Trophoblast cell (in vitro differentiated cells and primary cell): ENCODE measurements at regions not wholly inside any gene's neighbourhood (a gene's known extent, or its start where the extent isn't known, plus 50 kb on each side); places are given as distances from the start of the nearest gene placed in this dataset.
A peak's percentile ranks its signal among the peaks of the same experiment; 100 is the strongest.

Experiments used
- DNase-seq, 2 donors: peaks; one replicate each; pipeline ENCODE4 v3.0.0-alpha.2; 2016
- H2AFZ ChIP-seq: 2 replicates; pipeline ENCODE4 v1.6.1; 2013; ENCODE audit warnings: low read length, moderate library complexity, mild to moderate bottlenecking; ENCODE audit not compliant: insufficient read depth, poor library complexity
- H2AK5ac ChIP-seq: 2 replicates; pipeline ENCODE4 v1.6.1; 2013; ENCODE audit warnings: mild to moderate bottlenecking, low read length
- H2BK120ac ChIP-seq: 2 replicates; pipeline ENCODE4 v1.6.1; 2013; ENCODE audit warnings: low read length, mild to moderate bottlenecking, moderate library complexity; ENCODE audit not compliant: insufficient read depth, poor library complexity
- H2BK12ac ChIP-seq: 2 replicates; pipeline ENCODE4 v1.6.1; 2013; ENCODE audit warnings: mild to moderate bottlenecking, low read length, moderate library complexity
- H2BK5ac ChIP-seq: 2 replicates; pipeline ENCODE4 v1.6.1; 2013; ENCODE audit warnings: low read length, low read depth, moderate library complexity, mild to moderate bottlenecking; ENCODE audit not compliant: poor library complexity
- H3K14ac ChIP-seq: 2 replicates; pipeline ENCODE4 v1.6.1; 2013; ENCODE audit warnings: mild to moderate bottlenecking, low read length
- H3K18ac ChIP-seq: 2 replicates; pipeline ENCODE4 v1.6.1; 2013; ENCODE audit warnings: mild to moderate bottlenecking, low read length
- H3K23ac ChIP-seq: 2 replicates; pipeline ENCODE4 v1.6.1; 2013; ENCODE audit warnings: low read length
- H3K27ac ChIP-seq: 2 replicates; pipeline ENCODE4 v1.5.1; 2013; ENCODE audit warnings: low read depth, mild to moderate bottlenecking, inconsistent platforms, low read length, moderate library complexity
- H3K27me3 ChIP-seq: 2 replicates; pipeline ENCODE4 v1.6.1; 2013; ENCODE audit warnings: inconsistent platforms, mild to moderate bottlenecking, low read length, moderate library complexity; ENCODE audit not compliant: insufficient read depth
- H3K36me3 ChIP-seq, 2 experiments: 1 replicate in 1 of 2; 2 replicates in 1 of 2; pipeline ENCODE4 v1.6.1; 2013; ENCODE audit warnings: low read length in 2 of 2, mild to moderate bottlenecking in 2 of 2, moderate library complexity in 1 of 2; ENCODE audit not compliant: insufficient read depth in 2 of 2, control insufficient read depth in 1 of 2
- H3K4ac ChIP-seq: 2 replicates; pipeline ENCODE4 v1.6.1; 2013; ENCODE audit warnings: low read depth, mild to moderate bottlenecking, low read length, moderate library complexity
- H3K4me1 ChIP-seq, 2 experiments: 1 replicate in 1 of 2; 2 replicates in 1 of 2; pipeline ENCODE4 v1.6.1; 2013; ENCODE audit warnings: low read length in 2 of 2, mild to moderate bottlenecking in 2 of 2, moderate library complexity in 1 of 2; ENCODE audit not compliant: insufficient read depth in 2 of 2, control insufficient read depth in 1 of 2
- H3K4me2 ChIP-seq: 2 replicates; pipeline ENCODE4 v1.6.1; 2013; ENCODE audit warnings: inconsistent platforms, mild to moderate bottlenecking, low read length, moderate library complexity
- H3K4me3 ChIP-seq: 2 replicates; pipeline ENCODE4 v1.5.1; 2013; ENCODE audit warnings: mild to moderate bottlenecking, low read depth, low read length, inconsistent platforms
- H3K79me1 ChIP-seq: one replicate; pipeline ENCODE4 v1.6.1; 2013; ENCODE audit warnings: low read length
- H3K79me2 ChIP-seq: 2 replicates; pipeline ENCODE4 v1.6.1; 2013; ENCODE audit warnings: low read length, mild to moderate bottlenecking; ENCODE audit not compliant: control insufficient read depth, insufficient read depth, poor library complexity
- H3K9ac ChIP-seq: 2 replicates; pipeline ENCODE4 v1.6.1; 2013; ENCODE audit warnings: mild to moderate bottlenecking, low read length
- H3K9me3 ChIP-seq: 2 replicates; pipeline ENCODE4 v1.6.1; 2013; ENCODE audit warnings: low read depth, mild to moderate bottlenecking, control low read depth, inconsistent platforms, low read length; ENCODE audit not compliant: insufficient read depth
- H4K12ac ChIP-seq: 2 replicates; pipeline ENCODE4 v1.6.1; 2013; ENCODE audit warnings: low read depth, mild to moderate bottlenecking, low read length, moderate library complexity
- H4K8ac ChIP-seq: 2 replicates; pipeline ENCODE4 v1.6.1; 2013; ENCODE audit warnings: low read depth, mild to moderate bottlenecking, low read length, moderate library complexity
- H4K91ac ChIP-seq: one replicate; pipeline ENCODE4 v1.6.1; 2013; ENCODE audit warnings: low read depth, mild to moderate bottlenecking, low read length, moderate library complexity
- WGBS: extraction: QIAGEN DNeasy Blood & Tissue Kit; methylation state at CpG from one replicate; pipeline ENCODE4 v1.1.7; 2013; ENCODE audit warnings: missing lambda C conversion rate; ENCODE audit not compliant: insufficient read length, insufficient coverage; ENCODE audit errors: extremely low coverage; 5-methylcytosine and 5-hydroxymethylcytosine counted together

- no peak overlapping the region for H3K14ac ChIP-seq
- H3K4me1 ChIP-seq, result no peaks in the 10 kb centered on the region
- no peak overlapping the region for H2BK5ac ChIP-seq
- no peak overlapping the region for H3K4ac ChIP-seq
- H3K4me3 ChIP-seq, result no peak overlapping the region
- H4K91ac ChIP-seq, result no peak overlapping the region
- H3K18ac ChIP-seq, result no peak overlapping the region
- no peaks in the 10 kb centered on the region for H3K9me3 ChIP-seq
- H2AFZ ChIP-seq, result no peak overlapping the region
- H2BK12ac ChIP-seq, result no peak overlapping the region
- H3K27me3 ChIP-seq, result no peaks in the 10 kb centered on the region
- peak in 1 of 2 donors; percentile 43 for DNase-seq
- H3K4me2 ChIP-seq, result no peak overlapping the region
- no peak overlapping the region for H2AK5ac ChIP-seq
- no peak overlapping the region for H2BK120ac ChIP-seq
- H3K36me3 ChIP-seq, result no peaks in the 10 kb centered on the region
- no peak overlapping the region for H3K27ac ChIP-seq
- H4K8ac ChIP-seq, result no peak overlapping the region
- H4K12ac ChIP-seq, result no peak overlapping the region
- no peak overlapping the region for H3K9ac ChIP-seq
- no peak overlapping the region for H3K23ac ChIP-seq
- no CpG with 5 or more reads among the region's 1 CpG for WGBS
- no peaks in the 10 kb centered on the region for H3K79me2 ChIP-seq
- H3K79me1 ChIP-seq, result no peaks in the 10 kb centered on the region
These were observed 131.6 kb upstream of the RASA1 start for GRCh38 chr5:87136096-87136495.

DNA sequence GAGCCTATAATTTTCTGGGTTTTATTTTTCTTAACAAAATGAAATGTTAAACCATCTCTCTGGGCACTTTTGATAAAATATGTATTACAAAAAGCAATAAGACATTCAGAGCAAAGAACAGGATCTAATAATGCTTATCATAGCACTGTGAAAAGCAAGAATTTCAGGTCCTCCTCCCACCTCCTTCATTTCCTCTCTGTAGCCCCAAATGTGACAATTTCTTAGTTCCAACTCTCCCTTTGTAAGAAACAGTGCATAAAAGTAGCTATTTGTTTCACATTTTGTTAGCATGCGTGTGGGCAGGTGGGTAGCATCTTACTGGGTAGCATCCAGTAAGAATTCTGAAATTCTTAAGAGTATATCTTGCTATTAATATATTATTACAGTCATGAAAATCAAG is 130.9 kb upstream of the RASA1 start:
- H2BK12ac ChIP-seq, result no peak overlapping the region
- WGBS, result no CpG with 5 or more reads among the region's 1 CpG
- no peak overlapping the region for H3K4ac ChIP-seq

DNA sequence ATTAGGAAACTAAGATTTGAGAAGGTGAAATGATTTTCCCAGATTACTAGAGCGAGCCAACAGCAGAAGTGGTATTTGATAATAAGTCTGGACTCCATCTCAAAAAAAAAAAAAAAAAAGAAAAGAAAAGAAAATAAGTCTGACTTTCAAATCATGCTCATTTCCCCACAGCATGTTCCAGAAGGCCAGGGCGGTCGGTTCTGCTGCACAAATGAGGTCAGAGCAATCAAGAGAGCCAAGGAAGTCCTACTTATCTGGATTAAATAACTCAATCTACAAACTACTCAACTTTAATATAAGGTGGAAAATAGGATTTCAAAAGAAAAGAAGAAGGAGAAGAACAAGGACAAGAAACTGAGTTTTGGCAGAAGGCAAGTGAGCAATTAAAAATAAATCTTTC is 130.4 kb upstream of the RASA1 start:
- no peak overlapping the region for H2BK120ac ChIP-seq
- no peaks in the 10 kb centered on the region for H3K27me3 ChIP-seq
- H3K4ac ChIP-seq, result no peak overlapping the region
- no peak overlapping the region for H3K18ac ChIP-seq
- no peaks in the 10 kb centered on the region for H3K9me3 ChIP-seq
- no peaks in the 10 kb centered on the region for H3K4me1 ChIP-seq
- H4K12ac ChIP-seq, result no peak overlapping the region
- no peak overlapping the region for H4K8ac ChIP-seq
- DNase-seq, result no peak
- H3K79me1 ChIP-seq, result no peaks in the 10 kb centered on the region
- no peaks in the 10 kb centered on the region for H3K36me3 ChIP-seq
- H3K27ac ChIP-seq, result no peak overlapping the region
- no peak overlapping the region for H3K14ac ChIP-seq
- no peaks in the 10 kb centered on the region for H3K79me2 ChIP-seq
- H2AFZ ChIP-seq, result no peak overlapping the region
- H3K4me2 ChIP-seq, result no peak overlapping the region
- no peak overlapping the region for H2BK12ac ChIP-seq
- H2AK5ac ChIP-seq, result no peak overlapping the region
- H3K9ac ChIP-seq, result no peak overlapping the region
- no CpG with 5 or more reads among the region's 3 CpGs for WGBS
- H3K23ac ChIP-seq, result no peak overlapping the region
- no peak overlapping the region for H4K91ac ChIP-seq
- H3K4me3 ChIP-seq, result no peak overlapping the region
- H2BK5ac ChIP-seq, result no peak overlapping the region

More for the DNA sequence above, 130.9 kb upstream of the RASA1 start:
- Histone ChIP-seq H4K8ac (no peak overlapping the region), H4K12ac (no peak overlapping the region), H4K91ac (no peak overlapping the region), H3K4me3 (no peak overlapping the region), H3K9ac (no peak overlapping the region), H3K79me2 (no peaks in the 10 kb centered on the region), H3K9me3 (no peaks in the 10 kb centered on the region), H2AK5ac (no peak overlapping the region), H3K23ac (no peak overlapping the region), H3K4me2 (no peak overlapping the region), H3K36me3 (no peaks in the 10 kb centered on the region), H3K79me1 (no peaks in the 10 kb centered on the region), H3K14ac (no peak overlapping the region), H2AFZ (no peak overlapping the region), H2BK5ac (no peak overlapping the region), H3K27me3 (no peaks in the 10 kb centered on the region), H2BK120ac (no peak overlapping the region), H3K4me1 (no peaks in the 10 kb centered on the region), H3K18ac (no peak overlapping the region), H3K27ac (no peak overlapping the region)
- no peak for DNase-seq

GRCh38 chr5:87138091-87138805 is 129.4 kb upstream of the RASA1 start:
- H2BK12ac ChIP-seq, result no peak overlapping the region
- H3K9me3 ChIP-seq, result no peaks in the 10 kb centered on the region
- no peaks in the 10 kb centered on the region for H3K4me1 ChIP-seq
- no peak overlapping the region for H2BK120ac ChIP-seq
- no peak overlapping the region for H3K4me3 ChIP-seq
- H3K9ac ChIP-seq, result no peak overlapping the region
- H2BK5ac ChIP-seq, result no peak overlapping the region
- H2AK5ac ChIP-seq, result no peak overlapping the region
- H4K12ac ChIP-seq, result no peak overlapping the region
- no peaks in the 10 kb centered on the region for H3K79me2 ChIP-seq
- no peak overlapping the region for H4K91ac ChIP-seq
- H3K27ac ChIP-seq, result no peak overlapping the region
- H3K18ac ChIP-seq, result no peak overlapping the region
- H3K23ac ChIP-seq, result no peak overlapping the region
- H3K27me3 ChIP-seq, result no peaks in the 10 kb centered on the region
- H4K8ac ChIP-seq, result no peak overlapping the region
- H3K4me2 ChIP-seq, result no peak overlapping the region
- no peak overlapping the region for H3K4ac ChIP-seq
- no peaks in the 10 kb centered on the region for H3K36me3 ChIP-seq
- DNase-seq, result peak in 1 of 2 donors; percentile 2
- no peak overlapping the region for H3K14ac ChIP-seq
- H3K79me1 ChIP-seq, result no peaks in the 10 kb centered on the region
- H2AFZ ChIP-seq, result no peak overlapping the region
- WGBS, result no CpG with 5 or more reads among the region's 2 CpGs
